Activated T-cell treated with anti-CD3 and anti-CD28 coated beads for 4 hours (primary cell): ENCODE measurements at regions not wholly inside any gene's neighbourhood (a gene's known extent, or its start where the extent isn't known, plus 50 kb on each side); places are given as distances from the start of the nearest gene placed in this dataset.
"Not testable (repeated sequence)": the region's sequence is repeated elsewhere in the genome, so short reads cannot be mapped to it uniquely, and the experiment has no call there.

ENCODE experiments used
- DNase-seq: peaks from one replicate; pipeline ENCODE4 v3.0.0-alpha.2; 2020

- DNase-seq = no peak
These were observed 500.5 kb upstream of the RAB6C start for GRCh38 chr2:129478902-129479517.

- DNase-seq = no peak
These were observed 499.6 kb upstream of the RAB6C start for GRCh38 chr2:129479892-129480291.

- no peak for DNase-seq
These were observed 498.7 kb upstream of the RAB6C start for GRCh38 chr2:129480790-129481189.

GRCh38 chr2:129481306-129482219 is 497.9 kb upstream of the RAB6C start:
- DNase-seq = no peak

- no peak for DNase-seq
These were observed 496.8 kb upstream of the RAB6C start for GRCh38 chr2:129482626-129483025.

GRCh38 chr2:129483366-129483765 is 496.1 kb upstream of the RAB6C start:
- DNase-seq = no peak

GRCh38 chr2:129484999-129485897 is 494.2 kb upstream of the RAB6C start:
- DNase-seq = no peak

GRCh38 chr2:129488376-129488775 is 491.1 kb upstream of the RAB6C start:
- DNase-seq = no peak

- no peak for DNase-seq
These were observed 488.8 kb upstream of the RAB6C start for GRCh38 chr2:129490641-129491040.

- DNase-seq = no peak
These were observed 488.2 kb upstream of the RAB6C start for GRCh38 chr2:129491308-129491707.

GRCh38 chr2:129492548-129492947 is 486.9 kb upstream of the RAB6C start:
- DNase-seq = no peak

- DNase-seq = no peak
These were observed 479.7 kb upstream of the RAB6C start for GRCh38 chr2:129499747-129500146.

GRCh38 chr2:129502781-129503180 is 476.7 kb upstream of the RAB6C start:
- DNase-seq = no peak

- no peak for DNase-seq
These were observed 474.8 kb upstream of the RAB6C start for GRCh38 chr2:129504646-129505045.

GRCh38 chr2:129518937-129519336 is 460.5 kb upstream of the RAB6C start:
- DNase-seq = no peak

GRCh38 chr2:129532158-129532557 is 447.3 kb upstream of the RAB6C start:
- DNase-seq = not testable (repeated sequence)

GRCh38 chr2:129548880-129549279 is 430.6 kb upstream of the RAB6C start:
- DNase-seq = no peak

- DNase-seq = no peak
These were observed 428.9 kb upstream of the RAB6C start for GRCh38 chr2:129550536-129550935.

GRCh38 chr2:129554373-129554772 is 425.1 kb upstream of the RAB6C start:
- no peak for DNase-seq

GRCh38 chr2:129559101-129559500 is 420.4 kb upstream of the RAB6C start:
- DNase-seq = no peak

- no peak for DNase-seq
These were observed 413.8 kb upstream of the RAB6C start for GRCh38 chr2:129565551-129566109.

- DNase-seq = not testable (repeated sequence)
These were observed 408.7 kb upstream of the RAB6C start for GRCh38 chr2:129570812-129571211.

GRCh38 chr2:129575431-129575830 is 404.0 kb upstream of the RAB6C start:
- no peak for DNase-seq
